Ishikawa (cell line): ENCODE measurements at regions not wholly inside any gene's neighbourhood (a gene's known extent, or its start where the extent isn't known, plus 50 kb on each side); places are given as distances from the start of the nearest gene placed in this dataset.

Source experiments
- CEBPB ChIP-seq: IDR thresholded peaks from 2 replicates; pipeline ENCODE4 v1.6.1; 2012
- CREB1 ChIP-seq: IDR thresholded peaks from 2 replicates; pipeline ENCODE4 v1.6.1; 2012; ENCODE audit warnings: low read depth
- EP300 ChIP-seq: IDR thresholded peaks from 2 replicates; pipeline ENCODE4 v1.6.1; 2012; ENCODE audit warnings: borderline replicate concordance
- FOXM1 ChIP-seq: IDR thresholded peaks from 2 replicates; pipeline ENCODE4 v1.6.1; 2012; ENCODE audit warnings: low read depth, borderline replicate concordance
- MAX ChIP-seq: IDR thresholded peaks from 2 replicates; pipeline ENCODE4 v1.6.1; 2012
- NFIC ChIP-seq: IDR thresholded peaks from 2 replicates; pipeline ENCODE4 v1.6.1; 2012
- REST ChIP-seq: IDR thresholded peaks from 2 replicates; pipeline ENCODE4 v1.6.1; 2012; ENCODE audit warnings: low read depth, mild to moderate bottlenecking
- TAF1 ChIP-seq: IDR thresholded peaks from 2 replicates; pipeline ENCODE4 v1.6.1; 2012; ENCODE audit warnings: low read depth, mild to moderate bottlenecking

- no peak for TF ChIP-seq FOXM1
- no peak for TF ChIP-seq TAF1
- TF ChIP-seq CREB1, result no peak
- TF ChIP-seq EP300, result no peak
- no peak for TF ChIP-seq REST
- TF ChIP-seq MAX, result no peak
- TF ChIP-seq NFIC, result no peak
- no peak for TF ChIP-seq CEBPB
Observed at GRCh38 chrX:4150259-4150658, 436.8 kb upstream of the PRKX start.
